Uterus (tissue), 3 donors: ENCODE measurements at regions not wholly inside any gene's neighbourhood (a gene's known extent, or its start where the extent isn't known, plus 50 kb on each side); places are given as distances from the start of the nearest gene placed in this dataset.

Experiments used
- DNase-seq, 2 donors: peaks; one replicate each; pipeline ENCODE4 v3.0.0-alpha.2; 2019 to 2020
- H3K27ac ChIP-seq, 2 donors: fragments of 200-600 bp; sonication (generic); 1 replicate in 1 of 2; 2 replicates in 1 of 2; pipeline ENCODE4 v1.5.1; 2016 to 2018
- H3K27me3 ChIP-seq, 2 donors: fragments of 200-600 bp; sonication (generic); one replicate each; pipeline ENCODE4 v1.5.1; 2018 to 2019; ENCODE audit warnings: control low read depth in 1 of 2
- H3K36me3 ChIP-seq, 2 donors: fragments of 200-600 bp; sonication (generic); one replicate each; pipeline ENCODE4 v1.5.1; 2019; ENCODE audit warnings: control low read depth in 1 of 2
- H3K4me1 ChIP-seq, 2 donors: fragments of 200-600 bp; sonication (generic); one replicate each; pipeline ENCODE4 v1.5.1; 2018 to 2019; ENCODE audit warnings: control low read depth in 1 of 2
- H3K4me3 ChIP-seq, 2 donors: fragments of 200-600 bp; sonication (generic); 1 replicate in 1 of 2; 2 replicates in 1 of 2; pipeline ENCODE4 v1.5.1; 2018 to 2019; ENCODE audit warnings: mild to moderate bottlenecking in 1 of 2
- H3K9me3 ChIP-seq, 2 donors: fragments of 200-600 bp; sonication (generic); one replicate each; pipeline ENCODE4 v1.5.1; 2019; ENCODE audit warnings: control low read depth in 1 of 2
- POLR2A ChIP-seq, 2 donors: fragments of 450-650 bp; IDR thresholded peaks; one replicate each; pipeline ENCODE4 v1.6.1; 2016; ENCODE audit warnings: antibody characterized with exemption in 2 of 2, mild to moderate bottlenecking in 1 of 2, moderate library complexity in 1 of 2
- intact Hi-C: fragments of 100-400 bp; cut with DNase I; formaldehyde crosslinking; loops from one replicate; pipeline ENCODE4 v1.15.1; 2023; ENCODE audit warnings: low total_unique reads
- TF ChIP-seq, protein P1 (sequence below), 4 experiments: fragments of 200-600 bp in 2 of 4; fragments of 450-650 bp in 2 of 4; sonication (generic) in 2 of 4; IDR thresholded peaks; one replicate each; pipeline ENCODE4 v1.5.1; 2016 to 2019; ENCODE audit warnings: antibody characterized with exemption in 4 of 4, mild to moderate bottlenecking in 2 of 4, moderate library complexity in 1 of 4
- donor health status: DM: yes; HTN: yes; CAD: no.

DNA sequence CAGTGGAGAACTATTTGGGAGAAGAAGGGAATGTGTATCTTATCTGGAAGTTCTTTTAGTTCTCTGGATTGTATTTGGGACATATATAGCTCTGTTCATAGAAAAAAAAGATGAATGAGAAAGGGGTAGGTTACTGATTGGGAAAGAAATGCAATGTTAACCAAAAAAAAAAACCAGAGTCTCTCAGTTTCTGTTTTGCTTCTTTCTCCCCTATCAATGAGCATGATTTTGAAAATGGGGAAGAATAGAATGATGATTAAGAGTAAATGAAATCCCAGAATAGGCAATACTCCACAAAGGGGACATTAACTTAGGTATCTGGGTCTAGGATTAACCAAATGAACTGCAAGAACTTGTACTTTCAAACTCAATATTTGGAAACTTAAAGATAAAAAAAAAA lies 92.9 kb downstream of the RHOU start:
- DNase-seq = no peak
- intact Hi-C loops = no loop called here
- no peaks in the 10 kb centered on the region for H3K36me3 ChIP-seq
- H3K9me3 ChIP-seq = no peaks in the 10 kb centered on the region
- no peak overlapping the region for H3K4me3 ChIP-seq
- TF ChIP-seq, protein P1, sequence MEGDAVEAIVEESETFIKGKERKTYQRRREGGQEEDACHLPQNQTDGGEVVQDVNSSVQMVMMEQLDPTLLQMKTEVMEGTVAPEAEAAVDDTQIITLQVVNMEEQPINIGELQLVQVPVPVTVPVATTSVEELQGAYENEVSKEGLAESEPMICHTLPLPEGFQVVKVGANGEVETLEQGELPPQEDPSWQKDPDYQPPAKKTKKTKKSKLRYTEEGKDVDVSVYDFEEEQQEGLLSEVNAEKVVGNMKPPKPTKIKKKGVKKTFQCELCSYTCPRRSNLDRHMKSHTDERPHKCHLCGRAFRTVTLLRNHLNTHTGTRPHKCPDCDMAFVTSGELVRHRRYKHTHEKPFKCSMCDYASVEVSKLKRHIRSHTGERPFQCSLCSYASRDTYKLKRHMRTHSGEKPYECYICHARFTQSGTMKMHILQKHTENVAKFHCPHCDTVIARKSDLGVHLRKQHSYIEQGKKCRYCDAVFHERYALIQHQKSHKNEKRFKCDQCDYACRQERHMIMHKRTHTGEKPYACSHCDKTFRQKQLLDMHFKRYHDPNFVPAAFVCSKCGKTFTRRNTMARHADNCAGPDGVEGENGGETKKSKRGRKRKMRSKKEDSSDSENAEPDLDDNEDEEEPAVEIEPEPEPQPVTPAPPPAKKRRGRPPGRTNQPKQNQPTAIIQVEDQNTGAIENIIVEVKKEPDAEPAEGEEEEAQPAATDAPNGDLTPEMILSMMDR (IDR thresholded peaks at IDR 0.05) = no peak
- TF ChIP-seq POLR2A (IDR thresholded peaks at IDR 0.05) = no peak
- H3K4me1 ChIP-seq = no peaks in the 10 kb centered on the region
- no peaks in the 10 kb centered on the region for H3K27me3 ChIP-seq
- no peak overlapping the region for H3K27ac ChIP-seq

DNA sequence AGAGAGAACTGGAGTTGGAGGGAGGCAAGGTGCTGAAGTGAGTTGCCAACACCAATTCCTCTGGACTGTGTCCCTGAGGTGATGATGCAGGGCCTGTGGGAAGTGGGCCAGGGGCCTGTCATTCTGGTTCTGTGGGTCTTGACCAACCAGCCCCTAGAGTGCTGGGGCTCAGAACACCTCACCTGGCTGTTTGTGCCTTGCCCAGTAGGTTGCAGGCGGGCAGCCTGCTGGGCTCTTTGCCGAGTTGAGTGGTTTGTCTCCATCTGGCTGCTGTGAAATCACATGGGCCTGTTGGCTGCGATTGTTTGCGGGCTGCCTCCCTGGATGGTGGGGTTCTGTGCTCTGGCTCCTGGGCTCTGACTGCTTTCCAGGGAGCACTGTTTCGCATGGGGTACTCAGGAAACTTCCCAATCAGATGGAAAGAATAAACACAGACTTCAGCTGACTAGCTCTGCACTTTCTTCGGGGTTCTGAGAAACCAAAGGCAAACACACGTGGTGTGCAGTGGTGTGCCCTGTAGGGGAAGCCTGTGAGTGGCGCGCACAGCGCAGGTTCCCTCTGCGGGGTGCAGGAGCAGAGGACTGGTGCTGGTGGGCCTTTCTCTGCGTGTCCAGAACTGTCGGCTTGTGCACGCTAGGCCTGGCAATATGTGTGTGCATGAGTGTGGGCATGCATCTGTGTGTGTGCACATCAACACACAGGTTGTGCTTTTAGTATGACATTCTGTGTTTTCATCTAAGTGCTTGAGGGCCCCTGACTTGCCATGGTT lies 95.1 kb downstream of the RHOU start:
- DNase-seq = no peak
- intact Hi-C loops = no loop called here
- Histone ChIP-seq H3K4me1 (no peaks in the 10 kb centered on the region), H3K27me3 (no peaks in the 10 kb centered on the region), H3K9me3 (no peaks in the 10 kb centered on the region), H3K36me3 (no peaks in the 10 kb centered on the region), H3K4me3 (no peak overlapping the region), H3K27ac (no peak overlapping the region)
- TF ChIP-seq, protein P1 (IDR thresholded peaks at IDR 0.05) = no peak
- TF ChIP-seq POLR2A (IDR thresholded peaks at IDR 0.05) = no peak

DNA sequence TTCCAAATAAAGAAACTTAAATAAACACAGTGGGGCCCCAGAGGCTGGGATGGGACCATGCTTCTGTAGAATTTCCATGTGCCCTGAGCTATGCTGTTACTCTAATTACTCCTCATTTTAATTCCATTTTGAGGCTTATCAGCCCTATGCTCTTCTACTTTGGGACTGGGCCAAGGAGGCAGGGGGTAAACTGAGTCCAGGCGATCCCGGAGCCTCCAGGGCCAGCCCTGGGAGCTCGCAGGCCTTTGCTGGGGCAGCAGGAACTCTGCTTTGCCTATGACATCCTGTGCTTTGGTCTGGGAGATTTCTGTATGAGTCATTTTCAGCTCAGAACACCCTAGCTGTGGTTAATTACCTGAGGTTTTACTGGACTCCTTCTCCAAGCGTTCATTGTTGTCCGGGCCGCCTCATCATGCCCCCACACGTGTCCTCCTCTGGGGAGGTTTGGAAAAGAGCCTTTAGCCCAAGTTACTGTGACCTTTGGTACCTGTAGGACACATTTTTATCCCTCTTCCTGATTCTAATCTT lies 95.7 kb downstream of the RHOU start:
- H3K9me3 ChIP-seq = no peaks in the 10 kb centered on the region
- no peak overlapping the region for H3K4me3 ChIP-seq
- H3K4me1 ChIP-seq = no peaks in the 10 kb centered on the region
- intact Hi-C loops = no loop called here
- no peaks in the 10 kb centered on the region for H3K27me3 ChIP-seq
- no peaks in the 10 kb centered on the region for H3K36me3 ChIP-seq
- TF ChIP-seq, protein P1 (IDR thresholded peaks at IDR 0.05) = no peak
- TF ChIP-seq POLR2A (IDR thresholded peaks at IDR 0.05) = no peak
- peak in 1 of 2 donors; percentile 34 for DNase-seq
- H3K27ac ChIP-seq = no peak overlapping the region

DNA sequence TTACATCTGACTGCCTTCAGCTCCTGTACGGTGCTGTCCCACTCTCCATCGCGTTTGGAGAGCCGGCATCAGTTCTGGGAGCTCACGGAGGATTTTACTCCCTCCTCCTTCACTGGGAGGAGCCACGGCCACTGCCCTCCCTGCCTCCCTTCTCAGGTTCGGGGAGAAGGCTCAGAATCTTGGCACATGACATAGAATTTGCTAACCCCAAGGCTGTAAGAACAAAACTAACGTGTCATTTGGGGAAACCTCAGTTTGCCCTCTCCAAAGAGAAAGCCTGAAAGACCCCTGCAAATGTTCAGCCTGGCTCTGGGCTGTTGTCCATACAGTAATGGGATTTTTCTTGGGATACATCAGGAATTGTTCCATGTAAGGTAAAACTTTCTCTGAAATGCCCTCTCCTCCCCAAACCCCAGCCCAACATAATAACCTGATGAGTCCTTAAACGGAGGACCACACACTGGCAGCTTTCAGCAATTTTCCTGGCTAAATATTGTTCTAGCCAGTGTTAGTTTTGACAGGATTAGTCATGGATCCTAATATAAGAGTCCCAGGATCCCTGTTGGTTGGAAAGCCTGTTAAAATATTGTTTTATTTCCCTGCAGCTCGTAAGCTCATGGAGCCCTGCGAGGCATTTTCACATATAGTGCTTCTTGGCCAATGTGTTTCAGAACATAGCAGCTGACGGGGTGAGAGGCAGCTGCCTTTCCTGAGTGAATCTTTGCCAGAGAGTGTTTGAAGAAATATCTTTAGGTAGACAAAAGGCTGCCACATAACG lies 98.8 kb downstream of the RHOU start:
- peaks cover 0 to 5% of the 10 kb centered on the region in 2 donors for H3K4me1 ChIP-seq
- no peaks in the 10 kb centered on the region for H3K27me3 ChIP-seq
- H3K27ac ChIP-seq = peak overlapping the region in 1 of 2 donors; percentile 13
- no peak overlapping the region for H3K4me3 ChIP-seq
- intact Hi-C loops = no loop called here
- TF ChIP-seq POLR2A (IDR thresholded peaks at IDR 0.05) = no peak
- TF ChIP-seq, protein P1 (IDR thresholded peaks at IDR 0.05) = no peak
- H3K9me3 ChIP-seq = no peaks in the 10 kb centered on the region
- DNase-seq = no peak
- no peaks in the 10 kb centered on the region for H3K36me3 ChIP-seq

DNA sequence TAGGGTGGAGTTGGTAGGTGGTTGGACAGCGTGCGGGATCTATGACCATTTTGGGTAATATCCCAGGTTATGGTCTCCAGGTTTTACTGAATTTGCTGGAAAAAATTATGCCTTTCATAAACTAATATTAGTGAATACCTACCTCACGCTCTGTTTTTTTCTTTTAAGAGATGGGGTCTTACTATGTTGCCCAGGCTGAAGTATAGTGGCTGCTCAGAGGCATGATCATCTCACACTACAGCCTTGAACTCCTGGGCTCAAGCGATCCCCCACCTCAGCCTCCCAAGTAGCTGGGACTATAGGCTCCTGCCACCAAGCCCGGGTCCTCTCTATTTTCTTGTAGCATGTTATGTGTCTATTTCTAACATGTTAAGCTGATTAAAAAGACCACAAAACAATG lies 100.2 kb downstream of the RHOU start:
- no peak overlapping the region for H3K4me3 ChIP-seq
- intact Hi-C loops = no loop called here
- DNase-seq = no peak
- no peaks in the 10 kb centered on the region for H3K27me3 ChIP-seq
- H3K27ac ChIP-seq = no peak overlapping the region
- H3K36me3 ChIP-seq = no peaks in the 10 kb centered on the region
- peaks cover 0 to 5% of the 10 kb centered on the region in 2 donors for H3K4me1 ChIP-seq
- no peak for TF ChIP-seq POLR2A (IDR thresholded peaks at IDR 0.05)
- TF ChIP-seq, protein P1 (IDR thresholded peaks at IDR 0.05) = no peak
- no peaks in the 10 kb centered on the region for H3K9me3 ChIP-seq
